Stimulated activated effector memory CD8-positive, alpha-beta T cell treated with anti-CD3 and anti-CD28 coated beads, Interleukin-12 subunit alpha, Interleukin-12 subunit beta, amount 100 ng/mL, for 72 hours (primary cell): ENCODE measurements at regions not wholly inside any gene's neighbourhood (a gene's known extent, or its start where the extent isn't known, plus 50 kb on each side); places are given as distances from the start of the nearest gene placed in this dataset.
"Not testable (repeated sequence)": the region's sequence is repeated elsewhere in the genome, so short reads cannot be mapped to it uniquely, and the experiment has no call there.

Experiments used
- ATAC-seq: fragments of 150-1000 bp; cut with Tn5 transposase; 2 replicates; pipeline ENCODE4 v1.10.0; 2021
- DNase-seq, 2 donors: peaks; one replicate each; pipeline ENCODE4 v3.0.0; 2021 to 2022; ENCODE audit warnings: low spot score in 2 of 2
- H3K27ac Mint-ChIP-seq: one replicate; pipeline ENCODE4 v1.8.0; 2022; ENCODE audit warnings: mild to moderate bottlenecking, mixed read lengths
- H3K36me3 Mint-ChIP-seq: one replicate; pipeline ENCODE4 v1.8.0; 2022; ENCODE audit warnings: mild to moderate bottlenecking, mixed read lengths
- H3K4me1 Mint-ChIP-seq: one replicate; pipeline ENCODE4 v1.8.0; 2022; ENCODE audit warnings: mixed read lengths
- H3K4me3 Mint-ChIP-seq: one replicate; pipeline ENCODE4 v1.8.0; 2022; ENCODE audit warnings: mild to moderate bottlenecking, mixed read lengths
- H3K9me3 Mint-ChIP-seq: one replicate; pipeline ENCODE4 v1.8.0; 2022; ENCODE audit warnings: mixed read lengths

- Mint-ChIP-seq H3K9me3 (no peaks in the 10 kb centered on the region), H3K36me3 (no peaks in the 10 kb centered on the region), H3K4me1 (no peaks in the 10 kb centered on the region), H3K4me3 (no peak overlapping the region), H3K27ac (peak overlapping the region; percentile 56)
- DNase-seq (no peak), ATAC-seq (no peak)
Measured at GRCh38 chr12:116442946-116443345, 116.2 kb upstream of the MAP1LC3B2 start.

GRCh38 chr12:116443821-116444589 lies 115.2 kb upstream of the MAP1LC3B2 start:
- ATAC-seq, result peak; percentile 34
- H3K4me3 Mint-ChIP-seq, result no peak overlapping the region

GRCh38 chr12:116444590-116444943 lies 114.6 kb upstream of the MAP1LC3B2 start:
- H3K27ac Mint-ChIP-seq, result no peak overlapping the region
- H3K4me3 Mint-ChIP-seq, result no peak overlapping the region
- no peaks in the 10 kb centered on the region for H3K4me1 Mint-ChIP-seq
- no peak for DNase-seq
- ATAC-seq, result no peak
- no peaks in the 10 kb centered on the region for H3K36me3 Mint-ChIP-seq
- H3K9me3 Mint-ChIP-seq, result no peaks in the 10 kb centered on the region

More at GRCh38 chr12:116443821-116444589, 115.2 kb upstream of the MAP1LC3B2 start:
- H3K4me1 Mint-ChIP-seq, result no peaks in the 10 kb centered on the region
- no peaks in the 10 kb centered on the region for H3K36me3 Mint-ChIP-seq
- peak overlapping the region; percentile 56 for H3K27ac Mint-ChIP-seq
- no peaks in the 10 kb centered on the region for H3K9me3 Mint-ChIP-seq
- DNase-seq, result no peak

GRCh38 chr12:116448165-116448739 lies 110.9 kb upstream of the MAP1LC3B2 start:
- Mint-ChIP-seq H3K36me3 (no peaks in the 10 kb centered on the region), H3K4me1 (no peaks in the 10 kb centered on the region), H3K27ac (no peak overlapping the region), H3K9me3 (no peaks in the 10 kb centered on the region), H3K4me3 (no peak overlapping the region)
- ATAC-seq (no peak), DNase-seq (no peak)

- H3K4me1 Mint-ChIP-seq, result no peaks in the 10 kb centered on the region
- H3K36me3 Mint-ChIP-seq, result no peaks in the 10 kb centered on the region
Measured at GRCh38 chr12:116450406-116450910, 108.7 kb upstream of the MAP1LC3B2 start.

GRCh38 chr12:116452975-116453374 lies 106.2 kb upstream of the MAP1LC3B2 start:
- not testable (repeated sequence) for H3K27ac Mint-ChIP-seq, H3K36me3 Mint-ChIP-seq, H3K4me3 Mint-ChIP-seq, H3K4me1 Mint-ChIP-seq, H3K9me3 Mint-ChIP-seq, ATAC-seq, DNase-seq

More at GRCh38 chr12:116450406-116450910, 108.7 kb upstream of the MAP1LC3B2 start:
- Mint-ChIP-seq H3K4me3 (no peak overlapping the region), H3K27ac (no peak overlapping the region), H3K9me3 (no peaks in the 10 kb centered on the region)
- no peak for DNase-seq
- no peak for ATAC-seq

- no peaks in the 10 kb centered on the region for H3K9me3 Mint-ChIP-seq
- H3K36me3 Mint-ChIP-seq, result no peaks in the 10 kb centered on the region
Measured at GRCh38 chr12:116453631-116454030, 105.5 kb upstream of the MAP1LC3B2 start.

GRCh38 chr12:116454076-116454475 lies 105.1 kb upstream of the MAP1LC3B2 start:
- Mint-ChIP-seq H3K4me1 (no peaks in the 10 kb centered on the region), H3K36me3 (no peaks in the 10 kb centered on the region), H3K9me3 (no peaks in the 10 kb centered on the region), H3K27ac (no peak overlapping the region), H3K4me3 (no peak overlapping the region)
- ATAC-seq (no peak), DNase-seq (no peak)

More at GRCh38 chr12:116453631-116454030, 105.5 kb upstream of the MAP1LC3B2 start:
- Mint-ChIP-seq H3K4me1 (no peaks in the 10 kb centered on the region), H3K4me3 (no peak overlapping the region), H3K27ac (no peak overlapping the region)
- DNase-seq, result no peak
- ATAC-seq, result no peak

- no peak for DNase-seq
- Mint-ChIP-seq H3K27ac (no peak overlapping the region), H3K4me1 (no peaks in the 10 kb centered on the region), H3K36me3 (no peaks in the 10 kb centered on the region), H3K9me3 (no peaks in the 10 kb centered on the region), H3K4me3 (no peak overlapping the region)
- ATAC-seq, result no peak
Measured at GRCh38 chr12:116454950-116455447, 104.2 kb upstream of the MAP1LC3B2 start.

- Mint-ChIP-seq H3K27ac (no peak overlapping the region), H3K4me3 (no peak overlapping the region), H3K36me3 (no peaks in the 10 kb centered on the region), H3K9me3 (no peaks in the 10 kb centered on the region), H3K4me1 (no peaks in the 10 kb centered on the region)
- no peak for ATAC-seq
- no peak for DNase-seq
Measured at GRCh38 chr12:116455540-116456329, 103.4 kb upstream of the MAP1LC3B2 start.

- ATAC-seq (no peak), DNase-seq (no peak)
- no peak overlapping the region for H3K4me3 Mint-ChIP-seq
- no peaks in the 10 kb centered on the region for H3K36me3 Mint-ChIP-seq
- no peak overlapping the region for H3K27ac Mint-ChIP-seq
- no peaks in the 10 kb centered on the region for H3K4me1 Mint-ChIP-seq
- no peaks in the 10 kb centered on the region for H3K9me3 Mint-ChIP-seq
Measured at GRCh38 chr12:116456330-116457082, 102.7 kb upstream of the MAP1LC3B2 start.

GRCh38 chr12:116458492-116458891 lies 100.7 kb upstream of the MAP1LC3B2 start:
- no peak for DNase-seq
- Mint-ChIP-seq H3K4me1 (no peaks in the 10 kb centered on the region), H3K27ac (no peak overlapping the region), H3K36me3 (no peaks in the 10 kb centered on the region), H3K9me3 (no peaks in the 10 kb centered on the region), H3K4me3 (no peak overlapping the region)
- no peak for ATAC-seq

GRCh38 chr12:116459011-116459875 lies 99.9 kb upstream of the MAP1LC3B2 start:
- no peak for DNase-seq
- H3K36me3 Mint-ChIP-seq, result no peaks in the 10 kb centered on the region
- no peaks in the 10 kb centered on the region for H3K9me3 Mint-ChIP-seq
- H3K4me3 Mint-ChIP-seq, result no peak overlapping the region
- no peaks in the 10 kb centered on the region for H3K4me1 Mint-ChIP-seq
- no peak for ATAC-seq
- H3K27ac Mint-ChIP-seq, result no peak overlapping the region
